GM23338 (cell line): ENCODE measurements at regions not wholly inside any gene's neighbourhood (a gene's known extent, or its start where the extent isn't known, plus 50 kb on each side); places are given as distances from the start of the nearest gene placed in this dataset.

Source experiments
- ATAC-seq: fragments of 200-7000 bp; cut with Tn5 transposase; 3 replicates; pipeline ENCODE4 v1.9.1; 2020
- DNase-seq: peaks from one replicate; pipeline ENCODE4 v3.0.0-alpha.2; 2015; ENCODE audit warnings: low spot score
- H2AFZ ChIP-seq: fragments of 200-600 bp; sonication (generic); 2 replicates; pipeline ENCODE4 v1.8.0; 2016; ENCODE audit warnings: antibody characterized with exemption, mild to moderate bottlenecking, moderate library complexity
- H3F3A ChIP-seq: fragments of 200-600 bp; sonication (generic); replicated peaks from 2 replicates; pipeline ENCODE4 v1.8.0; 2017; ENCODE audit warnings: antibody characterized with exemption, mixed run types, low read depth
- H3K27ac ChIP-seq: fragments of 200-600 bp; sonication (generic); 2 replicates; pipeline ENCODE4 v1.6.1; 2016; ENCODE audit warnings: low read depth
- H3K27me3 ChIP-seq: fragments of 200-600 bp; sonication (generic); 2 replicates; pipeline ENCODE4 v1.8.0; 2016; ENCODE audit warnings: mild to moderate bottlenecking, mixed run types, moderate library complexity; ENCODE audit not compliant: insufficient read depth
- H3K36me3 ChIP-seq: fragments of 200-600 bp; sonication (generic); 2 replicates; pipeline ENCODE4 v1.8.0; 2016; ENCODE audit warnings: mild to moderate bottlenecking; ENCODE audit not compliant: insufficient read depth
- H3K4me1 ChIP-seq: fragments of 200-600 bp; sonication (generic); 2 replicates; pipeline ENCODE4 v1.8.0; 2016; ENCODE audit warnings: mild to moderate bottlenecking, moderate library complexity; ENCODE audit not compliant: insufficient read depth
- H3K4me2 ChIP-seq: fragments of 200-600 bp; sonication (generic); 2 replicates; pipeline ENCODE4 v1.7.1; 2017; ENCODE audit warnings: mixed run types
- H3K4me3 ChIP-seq: fragments of 200-600 bp; sonication (generic); 2 replicates; pipeline ENCODE4 v1.6.1; 2016; ENCODE audit warnings: mixed run types
- H3K79me2 ChIP-seq: fragments of 200-600 bp; sonication (generic); replicated peaks from 2 replicates; pipeline ENCODE4 v1.8.0; 2017; ENCODE audit warnings: mild to moderate bottlenecking; ENCODE audit not compliant: insufficient read depth
- H3K9me2 ChIP-seq: fragments of 200-600 bp; sonication (generic); 2 replicates; pipeline ENCODE4 v1.8.0; 2017; ENCODE audit not compliant: insufficient read depth
- H4K20me1 ChIP-seq: fragments of 200-600 bp; sonication (generic); replicated peaks from 2 replicates; pipeline ENCODE4 v1.8.0; 2017; ENCODE audit warnings: mild to moderate bottlenecking; ENCODE audit not compliant: insufficient read depth
- H3K27ac Mint-ChIP-seq: 2 replicates; pipeline ENCODE4 v1.8.0; 2020; ENCODE audit warnings: inconsistent platforms, mild to moderate bottlenecking, moderate library complexity, mixed read lengths
- H3K27me3 Mint-ChIP-seq: 3 replicates; pipeline ENCODE4 v1.8.0; 2022; ENCODE audit warnings: low read depth, mild to moderate bottlenecking, moderate library complexity, mixed read lengths, inconsistent platforms; ENCODE audit not compliant: insufficient read depth, poor library complexity
- H3K36me3 Mint-ChIP-seq: 3 replicates; pipeline ENCODE4 v1.8.0; 2021; ENCODE audit warnings: low read depth, mild to moderate bottlenecking, inconsistent platforms, moderate library complexity, mixed read lengths
- H3K4me1 Mint-ChIP-seq: 3 replicates; pipeline ENCODE4 v1.8.0; 2020; ENCODE audit warnings: mild to moderate bottlenecking, inconsistent platforms, mixed read lengths
- H3K4me3 Mint-ChIP-seq: 3 replicates; pipeline ENCODE4 v1.8.0; 2021; ENCODE audit warnings: moderate library complexity, mild to moderate bottlenecking, inconsistent platforms, mixed read lengths
- H3K9me3 Mint-ChIP-seq: 3 replicates; pipeline ENCODE4 v1.8.0; 2020; ENCODE audit warnings: moderate library complexity, mild to moderate bottlenecking, inconsistent platforms, mixed read lengths
- CREB1 ChIP-seq: fragments of 250-450 bp; sonication (Bioruptor Pico); IDR thresholded peaks from 2 replicates; pipeline ENCODE4 v1.5.0; 2020; ENCODE audit warnings: low read depth, mild to moderate bottlenecking, moderate library complexity
- CTCF ChIP-seq, 2 experiments: fragments of 200-600 bp in 1 of 2; sonication (generic) in 1 of 2; conservative IDR thresholded peaks; 2 replicates each; pipeline versions ENCODE4 v1.5.1 to v1.6.1; 2016 to 2017; ENCODE audit warnings: antibody characterized with exemption in 2 of 2, low read depth in 2 of 2, mild to moderate bottlenecking in 2 of 2, moderate library complexity in 1 of 2
- ETS1 ChIP-seq: IDR thresholded peaks from 2 replicates; pipeline ENCODE4 v1.6.1; 2016; ENCODE audit warnings: antibody characterized with exemption
- EZH2 ChIP-seq: fragments of 200-600 bp; sonication (generic); IDR thresholded peaks from one replicate; pipeline ENCODE4 v1.8.0; 2017; ENCODE audit warnings: antibody characterized with exemption, mild to moderate bottlenecking, low read depth; ENCODE audit not compliant: unreplicated experiment
- EZH2phosphoT487 ChIP-seq: fragments of 200-600 bp; sonication (generic); IDR thresholded peaks from one replicate; pipeline ENCODE4 v1.8.1; 2018; ENCODE audit warnings: antibody characterized with exemption; ENCODE audit not compliant: unreplicated experiment
- JUNB ChIP-seq: IDR thresholded peaks from one replicate; pipeline ENCODE4 v1.6.1; 2016; ENCODE audit warnings: antibody characterized with exemption; ENCODE audit not compliant: unreplicated experiment
- POLR2AphosphoS5 ChIP-seq: IDR thresholded peaks from 2 replicates; pipeline ENCODE4 v1.6.1; 2016; ENCODE audit warnings: antibody characterized with exemption, low read depth
- STAT1 ChIP-seq: IDR thresholded peaks from one replicate; pipeline ENCODE4 v1.6.1; 2016; ENCODE audit warnings: antibody characterized with exemption; ENCODE audit not compliant: unreplicated experiment
- ZNF114 ChIP-seq: fragments of 250-450 bp; sonication (Bioruptor Pico); IDR thresholded peaks from 2 replicates; pipeline ENCODE4 v1.5.0; 2020; ENCODE audit warnings: mild to moderate bottlenecking, moderate library complexity
- ZNF331 ChIP-seq: fragments of 250-450 bp; sonication (Bioruptor Pico); IDR thresholded peaks from 2 replicates; pipeline ENCODE4 v1.5.0; 2020; ENCODE audit warnings: low read depth, mild to moderate bottlenecking, moderate library complexity
- TF ChIP-seq, protein P1 (sequence below): fragments of 250-450 bp; sonication (Bioruptor Pico); IDR thresholded peaks from 2 replicates; pipeline ENCODE4 v1.5.0; 2020; ENCODE audit warnings: mild to moderate bottlenecking, moderate library complexity

- H4K20me1 ChIP-seq, result no peaks in the 10 kb centered on the region
- no peak for TF ChIP-seq ZNF114 (CRISPR knock-in tag)
- TF ChIP-seq ZNF331 (CRISPR knock-in tag), result no peak
- no peak for TF ChIP-seq EZH2
- TF ChIP-seq, protein P1, sequence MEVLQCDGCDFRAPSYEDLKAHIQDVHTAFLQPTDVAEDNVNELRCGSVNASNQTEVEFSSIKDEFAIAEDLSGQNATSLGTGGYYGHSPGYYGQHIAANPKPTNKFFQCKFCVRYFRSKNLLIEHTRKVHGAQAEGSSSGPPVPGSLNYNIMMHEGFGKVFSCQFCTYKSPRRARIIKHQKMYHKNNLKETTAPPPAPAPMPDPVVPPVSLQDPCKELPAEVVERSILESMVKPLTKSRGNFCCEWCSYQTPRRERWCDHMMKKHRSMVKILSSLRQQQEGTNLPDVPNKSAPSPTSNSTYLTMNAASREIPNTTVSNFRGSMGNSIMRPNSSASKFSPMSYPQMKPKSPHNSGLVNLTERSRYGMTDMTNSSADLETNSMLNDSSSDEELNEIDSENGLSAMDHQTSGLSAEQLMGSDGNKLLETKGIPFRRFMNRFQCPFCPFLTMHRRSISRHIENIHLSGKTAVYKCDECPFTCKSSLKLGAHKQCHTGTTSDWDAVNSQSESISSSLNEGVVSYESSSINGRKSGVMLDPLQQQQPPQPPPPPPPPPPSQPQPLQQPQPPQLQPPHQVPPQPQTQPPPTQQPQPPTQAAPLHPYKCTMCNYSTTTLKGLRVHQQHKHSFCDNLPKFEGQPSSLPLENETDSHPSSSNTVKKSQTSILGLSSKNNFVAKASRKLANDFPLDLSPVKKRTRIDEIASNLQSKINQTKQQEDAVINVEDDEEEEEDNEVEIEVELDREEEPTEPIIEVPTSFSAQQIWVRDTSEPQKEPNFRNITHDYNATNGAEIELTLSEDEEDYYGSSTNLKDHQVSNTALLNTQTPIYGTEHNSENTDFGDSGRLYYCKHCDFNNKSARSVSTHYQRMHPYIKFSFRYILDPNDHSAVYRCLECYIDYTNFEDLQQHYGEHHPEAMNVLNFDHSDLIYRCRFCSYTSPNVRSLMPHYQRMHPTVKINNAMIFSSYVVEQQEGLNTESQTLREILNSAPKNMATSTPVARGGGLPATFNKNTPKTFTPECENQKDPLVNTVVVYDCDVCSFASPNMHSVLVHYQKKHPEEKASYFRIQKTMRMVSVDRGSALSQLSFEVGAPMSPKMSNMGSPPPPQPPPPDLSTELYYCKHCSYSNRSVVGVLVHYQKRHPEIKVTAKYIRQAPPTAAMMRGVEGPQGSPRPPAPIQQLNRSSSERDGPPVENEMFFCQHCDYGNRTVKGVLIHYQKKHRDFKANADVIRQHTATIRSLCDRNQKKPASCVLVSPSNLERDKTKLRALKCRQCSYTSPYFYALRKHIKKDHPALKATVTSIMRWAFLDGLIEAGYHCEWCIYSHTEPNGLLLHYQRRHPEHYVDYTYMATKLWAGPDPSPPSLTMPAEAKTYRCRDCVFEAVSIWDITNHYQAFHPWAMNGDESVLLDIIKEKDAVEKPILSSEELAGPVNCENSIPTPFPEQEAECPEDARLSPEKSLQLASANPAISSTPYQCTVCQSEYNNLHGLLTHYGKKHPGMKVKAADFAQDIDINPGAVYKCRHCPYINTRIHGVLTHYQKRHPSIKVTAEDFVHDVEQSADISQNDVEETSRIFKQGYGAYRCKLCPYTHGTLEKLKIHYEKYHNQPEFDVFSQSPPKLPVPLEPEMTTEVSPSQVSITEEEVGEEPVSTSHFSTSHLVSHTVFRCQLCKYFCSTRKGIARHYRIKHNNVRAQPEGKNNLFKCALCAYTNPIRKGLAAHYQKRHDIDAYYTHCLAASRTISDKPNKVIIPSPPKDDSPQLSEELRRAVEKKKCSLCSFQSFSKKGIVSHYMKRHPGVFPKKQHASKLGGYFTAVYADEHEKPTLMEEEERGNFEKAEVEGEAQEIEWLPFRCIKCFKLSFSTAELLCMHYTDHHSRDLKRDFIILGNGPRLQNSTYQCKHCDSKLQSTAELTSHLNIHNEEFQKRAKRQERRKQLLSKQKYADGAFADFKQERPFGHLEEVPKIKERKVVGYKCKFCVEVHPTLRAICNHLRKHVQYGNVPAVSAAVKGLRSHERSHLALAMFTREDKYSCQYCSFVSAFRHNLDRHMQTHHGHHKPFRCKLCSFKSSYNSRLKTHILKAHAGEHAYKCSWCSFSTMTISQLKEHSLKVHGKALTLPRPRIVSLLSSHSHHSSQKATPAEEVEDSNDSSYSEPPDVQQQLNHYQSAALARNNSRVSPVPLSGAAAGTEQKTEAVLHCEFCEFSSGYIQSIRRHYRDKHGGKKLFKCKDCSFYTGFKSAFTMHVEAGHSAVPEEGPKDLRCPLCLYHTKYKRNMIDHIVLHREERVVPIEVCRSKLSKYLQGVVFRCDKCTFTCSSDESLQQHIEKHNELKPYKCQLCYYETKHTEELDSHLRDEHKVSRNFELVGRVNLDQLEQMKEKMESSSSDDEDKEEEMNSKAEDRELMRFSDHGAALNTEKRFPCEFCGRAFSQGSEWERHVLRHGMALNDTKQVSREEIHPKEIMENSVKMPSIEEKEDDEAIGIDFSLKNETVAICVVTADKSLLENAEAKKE (CRISPR knock-in tag), result no peak
- no peak for TF ChIP-seq EZH2phosphoT487
- no peak for TF ChIP-seq CTCF (conservative IDR thresholded peaks at IDR 0.05; ENCODE audit: low read depth in 2 of 2)
- no peak for TF ChIP-seq STAT1
- TF ChIP-seq POLR2AphosphoS5, result no peak
- TF ChIP-seq CREB1 (CRISPR knock-in tag), result no peak
- no peak for TF ChIP-seq ETS1
- no peak for TF ChIP-seq JUNB
- H3K4me2 ChIP-seq, result no peak overlapping the region
- no peaks in the 10 kb centered on the region for H3K36me3 ChIP-seq
- H3K4me1 Mint-ChIP-seq, result no peaks in the 10 kb centered on the region
- H2AFZ ChIP-seq, result no peak overlapping the region
- H3K4me3 ChIP-seq, result no peak overlapping the region
- H3K4me3 Mint-ChIP-seq, result no peak overlapping the region
- H3K4me1 ChIP-seq, result no peaks in the 10 kb centered on the region
- no peaks in the 10 kb centered on the region for H3K36me3 Mint-ChIP-seq
- H3K27ac ChIP-seq, result no peak overlapping the region
- ATAC-seq (no peak), DNase-seq (no peak)
- H3K27me3 ChIP-seq, result no peaks in the 10 kb centered on the region
- H3K9me3 Mint-ChIP-seq, result no peaks in the 10 kb centered on the region
- no peak overlapping the region for H3K27ac Mint-ChIP-seq
- no peaks in the 10 kb centered on the region for H3K79me2 ChIP-seq
- no peaks in the 10 kb centered on the region for H3K9me2 ChIP-seq
- H3F3A ChIP-seq, result no peaks in the 10 kb centered on the region
- H3K27me3 Mint-ChIP-seq, result peaks cover 9% of the 10 kb centered on the region
These were observed 113.9 kb downstream of the LITAF start for GRCh38 chr16:11472851-11473250.
